ENCODE measurements at regions not wholly inside any gene's neighbourhood (a gene's known extent, or its start where the extent isn't known, plus 50 kb on each side); places are given as distances from the start of the nearest gene placed in this dataset.

- DNase-seq (no peak), ATAC-seq (no peak)
- ChIA-PET CTCF (no interaction called here), POLR2A (no interaction called here)
- intact Hi-C loops (cut with micrococcal nuclease), result no loop called here
- H3K9me3 Mint-ChIP-seq, result peaks cover 3% of the 10 kb centered on the region
- no peak for TF ChIP-seq CTCF (IDR thresholded peaks at IDR 0.05)
- H3K36me3 Mint-ChIP-seq (ENCODE audit: low read depth), result no peaks in the 10 kb centered on the region
- H3K4me1 Mint-ChIP-seq (ENCODE audit: low read depth), result no peaks in the 10 kb centered on the region
- no peak overlapping the region for H3K4me3 Mint-ChIP-seq
- no peak overlapping the region for H3K27ac Mint-ChIP-seq
- H3K27me3 Mint-ChIP-seq, result no peaks in the 10 kb centered on the region
Measured at GRCh38 chr13:103255587-103256301, 189.5 kb upstream of the SLC10A2 start.

DNA sequence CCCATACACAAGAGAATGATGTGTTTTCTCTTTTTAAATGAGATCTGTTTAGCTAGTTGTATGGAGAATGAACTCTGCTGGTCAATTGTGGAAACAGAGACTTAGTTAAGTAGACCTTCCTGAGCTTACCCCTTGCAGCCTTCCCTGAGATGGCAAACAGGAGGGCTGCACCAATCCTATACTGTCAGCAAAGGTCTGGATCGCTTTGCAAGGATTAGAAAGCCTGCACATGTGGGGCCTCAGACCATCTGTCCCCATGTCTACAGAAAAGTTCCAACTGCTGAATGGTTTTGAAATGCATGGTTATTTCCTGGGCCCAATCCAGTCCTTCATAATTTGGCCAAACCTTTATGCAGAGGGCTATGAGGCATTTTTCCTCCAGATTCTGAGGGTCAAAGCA lies 183.9 kb upstream of the SLC10A2 start:
- POLR2A ChIA-PET, result no interaction called here
- intact Hi-C loops (cut with micrococcal nuclease), result no loop called here
- Mint-ChIP-seq H3K4me1 (ENCODE audit: low read depth) (no peaks in the 10 kb centered on the region), H3K4me3 (no peak overlapping the region), H3K9me3 (peaks cover 3% of the 10 kb centered on the region), H3K36me3 (ENCODE audit: low read depth) (no peaks in the 10 kb centered on the region), H3K27ac (no peak overlapping the region), H3K27me3 (no peaks in the 10 kb centered on the region)
- ATAC-seq, result no peak
- DNase-seq, result no peak
- CTCF ChIA-PET, result no interaction called here
- no peak for TF ChIP-seq CTCF (IDR thresholded peaks at IDR 0.05)

- Mint-ChIP-seq H3K4me1 (ENCODE audit: low read depth) (no peaks in the 10 kb centered on the region), H3K9me3 (peaks cover 3% of the 10 kb centered on the region), H3K27me3 (no peaks in the 10 kb centered on the region), H3K4me3 (no peak overlapping the region), H3K27ac (no peak overlapping the region), H3K36me3 (ENCODE audit: low read depth) (no peaks in the 10 kb centered on the region)
- TF ChIP-seq CTCF (IDR thresholded peaks at IDR 0.05), result no peak
- DNase-seq, result no peak
- intact Hi-C loops (cut with micrococcal nuclease), result no loop called here
- ATAC-seq, result no peak
- CTCF ChIA-PET, result no interaction called here
- POLR2A ChIA-PET, result no interaction called here
Measured at GRCh38 chr13:103246581-103247200, 180.5 kb upstream of the SLC10A2 start.

GRCh38 chr13:103243495-103243894 lies 177.3 kb upstream of the SLC10A2 start:
- intact Hi-C loops (cut with micrococcal nuclease), result no loop called here
- no peak for ATAC-seq

More at GRCh38 chr13:103243495-103243894, 177.3 kb upstream of the SLC10A2 start:
- POLR2A ChIA-PET, result no interaction called here
- H3K4me3 Mint-ChIP-seq, result no peak overlapping the region
- H3K36me3 Mint-ChIP-seq (ENCODE audit: low read depth), result no peaks in the 10 kb centered on the region
- H3K4me1 Mint-ChIP-seq (ENCODE audit: low read depth), result no peaks in the 10 kb centered on the region
- no peak for DNase-seq
- CTCF ChIA-PET, result no interaction called here
- no peaks in the 10 kb centered on the region for H3K27me3 Mint-ChIP-seq
- H3K27ac Mint-ChIP-seq, result no peak overlapping the region
- peaks cover 6% of the 10 kb centered on the region for H3K9me3 Mint-ChIP-seq
- TF ChIP-seq CTCF (IDR thresholded peaks at IDR 0.05), result no peak

Measured in activated CD8-positive, alpha-beta T cell treated with anti-CD3 and anti-CD28 coated beads for 36 hours (primary cell).